ENCODE measurements at regions not wholly inside any gene's neighbourhood (a gene's known extent, or its start where the extent isn't known, plus 50 kb on each side); places are given as distances from the start of the nearest gene placed in this dataset.

GRCh38 chr4:96189761-96190160, 349.9 kb downstream of the PDHA2 start:
- no peaks in the 10 kb centered on the region for H3K9me3 ChIP-seq (ENCODE audit: control insufficient read depth in 4 of 4, low read length in 3 of 4)
- DNase-seq (ENCODE audit: low spot score), result no peak
- no peak overlapping the region for H3K27ac ChIP-seq (ENCODE audit: low read depth in 1 of 2, low read length in 2 of 2)
- no peak overlapping the region for H3K9ac ChIP-seq (ENCODE audit: low read depth in 1 of 2, low read length in 2 of 2)
- TF ChIP-seq RXRA (IDR thresholded peaks at IDR 0.05), result no peak
- no peak for TF ChIP-seq JUND (IDR thresholded peaks at IDR 0.05)
- no peak for TF ChIP-seq REST (IDR thresholded peaks at IDR 0.05)
- TF ChIP-seq HNF4G (IDR thresholded peaks at IDR 0.05), result no peak
- no peak for TF ChIP-seq ZBTB33 (IDR thresholded peaks at IDR 0.05)
- TF ChIP-seq RAD21 (IDR thresholded peaks at IDR 0.05), result no peak
- no peak for TF ChIP-seq YY1 (IDR thresholded peaks at IDR 0.05)
- TF ChIP-seq GABPA (IDR thresholded peaks at IDR 0.05 in 1 of 2, conservative IDR thresholded peaks at IDR 0.05 in 1 of 2), result no peak
- TF ChIP-seq FOXA1 (IDR thresholded peaks at IDR 0.05), result no peak
- no peak for TF ChIP-seq ATF3 (IDR thresholded peaks at IDR 0.05)
- TF ChIP-seq HNF4A (conservative IDR thresholded peaks at IDR 0.05), result no peak
- TF ChIP-seq SP1 (IDR thresholded peaks at IDR 0.05), result no peak
- no peak for TF ChIP-seq CTCF (IDR thresholded peaks at IDR 0.05; ENCODE audit: low read depth, low read length, missing input control)
- no peak for TF ChIP-seq TAF1 (conservative IDR thresholded peaks at IDR 0.05)
- TF ChIP-seq FOXA2 (IDR thresholded peaks at IDR 0.05), result no peak
- TF ChIP-seq EGR1 (IDR thresholded peaks at IDR 0.05; ENCODE audit: low read depth in 2 of 2), result no peak
- TF ChIP-seq NR2F2 (IDR thresholded peaks at IDR 0.05), result no peak
- no peaks in the 10 kb centered on the region for H3K4me1 ChIP-seq (ENCODE audit: control insufficient read depth in 4 of 4, insufficient read depth in 4 of 4, low read length in 3 of 4)
- no peaks in the 10 kb centered on the region for H3K36me3 ChIP-seq (ENCODE audit: control insufficient read depth in 4 of 4, insufficient read depth in 3 of 4, low read depth in 1 of 4, low read length in 3 of 4)
- H3K27me3 ChIP-seq (ENCODE audit: control insufficient read depth in 4 of 4, insufficient read depth in 4 of 4, low read length in 3 of 4), result no peaks in the 10 kb centered on the region
- no peak overlapping the region for H3K4me3 ChIP-seq (ENCODE audit: low read depth in 1 of 3, low read length in 3 of 3)

GRCh38 chr4:96193061-96193460, 353.2 kb downstream of the PDHA2 start:
- no peak for DNase-seq (ENCODE audit: low spot score)
- TF ChIP-seq YY1 (IDR thresholded peaks at IDR 0.05) (no peak), JUND (IDR thresholded peaks at IDR 0.05) (no peak)
- Histone ChIP-seq H3K9me3 (ENCODE audit: control insufficient read depth in 4 of 4, low read length in 3 of 4) (no peaks in the 10 kb centered on the region), H3K4me3 (ENCODE audit: low read depth in 1 of 3, low read length in 3 of 3) (no peak overlapping the region), H3K27ac (ENCODE audit: low read depth in 1 of 2, low read length in 2 of 2) (no peak overlapping the region), H3K36me3 (ENCODE audit: control insufficient read depth in 4 of 4, insufficient read depth in 3 of 4, low read depth in 1 of 4, low read length in 3 of 4) (no peaks in the 10 kb centered on the region), H3K4me1 (ENCODE audit: control insufficient read depth in 4 of 4, insufficient read depth in 4 of 4, low read length in 3 of 4) (no peaks in the 10 kb centered on the region), H3K9ac (ENCODE audit: low read depth in 1 of 2, low read length in 2 of 2) (no peak overlapping the region), H3K27me3 (ENCODE audit: control insufficient read depth in 4 of 4, insufficient read depth in 4 of 4, low read length in 3 of 4) (no peaks in the 10 kb centered on the region)
- 48% methylated on average over 1 of the region's 1 CpG for WGBS

Data from liver (tissue), 8 donors.